GM23248 (cell line): ENCODE measurements at regions not wholly inside any gene's neighbourhood (a gene's known extent, or its start where the extent isn't known, plus 50 kb on each side); places are given as distances from the start of the nearest gene placed in this dataset.

Source experiments
- EZH2 ChIP-seq: fragments of 200-600 bp; sonication (generic); IDR thresholded peaks from 2 replicates; pipeline ENCODE4 v1.6.1; 2018; ENCODE audit warnings: antibody characterized with exemption, mild to moderate bottlenecking; ENCODE audit not compliant: insufficient read depth, poor library complexity, severe bottlenecking
- EZH2phosphoT487 ChIP-seq: fragments of 200-600 bp; sonication (generic); IDR thresholded peaks from 2 replicates; pipeline ENCODE4 v1.6.1; 2018; ENCODE audit warnings: antibody characterized with exemption, moderate library complexity, mild to moderate bottlenecking, low read depth; ENCODE audit not compliant: insufficient read depth

- TF ChIP-seq EZH2 (no peak), EZH2phosphoT487 (no peak)
Observed at GRCh38 chr9:108325406-108325805, 530.4 kb downstream of the ACTL7B start.
